Fibroblast of the aortic adventitia (primary cell): ENCODE measurements at regions not wholly inside any gene's neighbourhood (a gene's known extent, or its start where the extent isn't known, plus 50 kb on each side); places are given as distances from the start of the nearest gene placed in this dataset.
A peak's percentile ranks its signal among the peaks of the same experiment; 100 is the strongest.
"Not testable (repeated sequence)": the region's sequence is repeated elsewhere in the genome, so short reads cannot be mapped to it uniquely, and the experiment has no call there.

Experiments
- DNase-seq: peaks from one replicate; pipeline ENCODE4 v3.0.0-alpha.2; 2010; ENCODE audit warnings: low read depth
- H3K4me3 ChIP-seq: 2 replicates; pipeline ENCODE4 v1.5.1; 2011; ENCODE audit warnings: low read depth, mild to moderate bottlenecking, control low read depth, low read length, moderate library complexity
- TF ChIP-seq, protein P1 (sequence below): IDR thresholded peaks from 2 replicates; pipeline ENCODE4 v1.5.1; 2011; ENCODE audit warnings: mild to moderate bottlenecking, low read length, control low read depth, inconsistent platforms; ENCODE audit not compliant: insufficient read depth

DNA sequence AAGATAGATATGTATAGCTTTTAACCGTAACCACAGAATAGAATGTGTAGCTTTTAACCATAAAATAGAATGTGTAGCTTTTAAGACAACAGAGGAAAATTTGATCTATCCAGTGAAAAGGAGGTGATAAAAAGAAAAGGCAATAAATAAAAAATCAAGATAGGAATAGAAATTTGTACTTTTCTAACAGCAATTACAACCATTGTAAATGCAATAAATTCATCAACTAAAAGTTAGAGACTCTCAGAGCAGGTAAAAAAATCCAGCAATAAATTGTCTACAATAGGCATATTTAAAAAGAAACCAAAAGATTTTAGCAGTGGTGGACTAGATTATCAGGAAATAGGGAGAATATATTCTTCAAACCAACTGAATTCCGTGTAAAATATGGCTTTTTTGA, 63.8 kb upstream of the ABHD2 start:
- DNase-seq: no peak
- H3K4me3 ChIP-seq: no peak overlapping the region
- TF ChIP-seq, protein P1, sequence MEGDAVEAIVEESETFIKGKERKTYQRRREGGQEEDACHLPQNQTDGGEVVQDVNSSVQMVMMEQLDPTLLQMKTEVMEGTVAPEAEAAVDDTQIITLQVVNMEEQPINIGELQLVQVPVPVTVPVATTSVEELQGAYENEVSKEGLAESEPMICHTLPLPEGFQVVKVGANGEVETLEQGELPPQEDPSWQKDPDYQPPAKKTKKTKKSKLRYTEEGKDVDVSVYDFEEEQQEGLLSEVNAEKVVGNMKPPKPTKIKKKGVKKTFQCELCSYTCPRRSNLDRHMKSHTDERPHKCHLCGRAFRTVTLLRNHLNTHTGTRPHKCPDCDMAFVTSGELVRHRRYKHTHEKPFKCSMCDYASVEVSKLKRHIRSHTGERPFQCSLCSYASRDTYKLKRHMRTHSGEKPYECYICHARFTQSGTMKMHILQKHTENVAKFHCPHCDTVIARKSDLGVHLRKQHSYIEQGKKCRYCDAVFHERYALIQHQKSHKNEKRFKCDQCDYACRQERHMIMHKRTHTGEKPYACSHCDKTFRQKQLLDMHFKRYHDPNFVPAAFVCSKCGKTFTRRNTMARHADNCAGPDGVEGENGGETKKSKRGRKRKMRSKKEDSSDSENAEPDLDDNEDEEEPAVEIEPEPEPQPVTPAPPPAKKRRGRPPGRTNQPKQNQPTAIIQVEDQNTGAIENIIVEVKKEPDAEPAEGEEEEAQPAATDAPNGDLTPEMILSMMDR: no peak

DNA sequence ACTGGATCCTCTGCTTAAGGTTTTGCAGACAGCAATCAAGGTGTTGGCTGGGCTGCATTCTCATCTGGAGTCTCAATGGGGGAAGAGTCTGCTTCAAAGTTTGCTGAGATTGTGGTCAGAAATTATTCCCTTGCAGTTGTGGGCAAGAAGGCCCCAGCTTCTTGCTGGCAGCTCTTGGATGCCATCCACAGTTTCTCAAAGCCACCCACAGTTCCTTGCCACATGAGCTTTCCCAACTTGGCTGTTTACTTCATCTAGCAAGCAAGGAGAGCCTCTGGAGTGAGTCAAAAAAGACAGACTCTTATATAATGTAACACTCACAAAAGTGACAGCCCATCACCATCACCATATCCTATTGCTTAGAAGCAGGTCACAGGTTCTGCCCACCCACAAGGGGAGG, 62.1 kb upstream of the ABHD2 start:
- DNase-seq: no peak
- TF ChIP-seq, protein P1: no peak
- H3K4me3 ChIP-seq: no peak overlapping the region

DNA sequence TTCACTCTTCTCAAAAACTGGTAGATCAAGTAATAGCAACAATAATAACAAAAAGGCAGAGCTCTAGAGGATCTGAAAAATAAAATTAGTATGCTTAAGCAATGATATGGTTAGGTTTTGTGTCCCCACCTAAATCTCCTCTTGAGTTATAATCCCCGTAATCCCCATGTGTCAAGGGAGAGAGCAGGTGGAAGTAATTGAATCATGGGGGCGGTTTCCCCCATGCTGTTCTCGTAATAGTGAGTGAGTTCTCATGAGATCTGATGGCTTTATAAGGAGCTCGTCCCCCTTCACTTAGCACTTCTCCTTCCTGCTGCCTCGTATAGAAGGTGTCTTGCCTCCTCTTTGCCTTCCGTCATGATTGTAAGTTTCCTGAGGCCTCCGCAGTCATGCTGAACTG, 60.2 kb upstream of the ABHD2 start:
- TF ChIP-seq, protein P1: no peak
- no peak for DNase-seq
- no peak overlapping the region for H3K4me3 ChIP-seq

DNA sequence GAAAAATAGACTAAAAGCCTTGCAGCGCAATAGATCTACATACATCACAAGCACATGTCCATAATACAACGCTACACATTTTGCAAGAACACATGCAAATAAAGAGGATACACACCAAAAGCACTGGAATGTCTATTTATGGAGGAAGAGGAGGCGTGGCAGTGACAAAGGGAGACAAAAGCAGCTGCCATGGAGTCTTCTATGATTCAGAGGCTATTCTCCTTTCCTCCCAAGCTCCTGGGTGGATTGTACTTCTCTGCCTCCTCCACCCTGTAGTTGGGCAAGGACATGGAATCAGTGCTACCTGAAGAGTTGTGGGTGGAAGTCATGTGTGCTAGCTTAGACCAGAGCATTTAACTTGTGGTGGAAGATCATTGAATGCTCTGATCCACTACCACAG, 57.9 kb upstream of the ABHD2 start:
- H3K4me3 ChIP-seq: no peak overlapping the region
- DNase-seq: no peak
- TF ChIP-seq, protein P1: no peak

DNA sequence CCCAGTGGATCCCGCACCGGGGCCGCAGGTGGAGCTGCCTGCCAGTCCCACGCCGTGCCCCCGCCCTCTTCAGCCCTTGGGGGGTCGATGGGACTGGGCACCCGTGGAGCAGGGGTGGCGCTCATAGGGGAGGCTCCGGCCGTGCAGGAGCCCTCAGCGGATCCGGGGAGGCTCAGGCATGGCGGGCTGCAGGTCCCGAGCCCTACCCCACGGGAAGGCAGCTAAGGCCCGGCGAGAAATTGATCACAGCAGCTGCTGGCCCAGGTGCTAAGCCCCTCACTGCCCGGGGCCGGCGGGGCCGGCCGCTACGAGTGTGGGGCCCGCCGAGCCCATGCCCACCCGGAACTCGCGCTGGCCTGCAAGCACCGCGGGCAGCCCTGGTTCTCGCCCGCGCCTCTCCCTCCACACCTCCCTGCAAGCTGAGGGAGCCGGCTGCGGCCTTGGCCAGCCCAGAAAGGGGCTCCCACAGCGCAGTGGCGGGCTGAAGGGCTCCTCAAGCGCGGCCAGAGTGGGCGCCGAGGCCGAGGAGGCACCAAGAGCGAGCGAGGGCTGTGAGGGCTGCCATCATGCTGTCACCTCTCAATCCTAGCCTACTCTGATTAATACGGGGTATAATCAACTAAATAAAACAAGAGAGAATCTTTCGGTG, 56.5 kb upstream of the ABHD2 start:
- not testable (repeated sequence) for H3K4me3 ChIP-seq, DNase-seq

DNA sequence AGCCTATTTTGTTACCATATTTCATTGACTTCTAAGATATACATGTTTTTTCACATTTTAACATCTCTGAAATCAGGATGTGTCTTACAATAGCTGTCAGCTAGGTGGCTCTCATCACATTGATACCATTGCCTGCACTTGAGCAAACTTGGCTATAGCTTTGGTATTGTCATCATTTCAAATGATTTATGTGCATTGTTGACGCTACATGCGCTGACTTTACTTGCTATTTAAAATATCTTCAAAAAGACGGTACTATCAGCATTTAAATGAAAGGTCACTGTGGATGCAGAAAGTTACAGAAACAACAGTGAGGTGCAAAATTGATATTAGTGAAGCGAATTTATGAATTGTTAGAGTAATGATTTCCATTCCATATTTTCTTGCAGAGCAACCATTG, 54.0 kb upstream of the ABHD2 start:
- TF ChIP-seq, protein P1: peak; percentile 51
- peak; percentile 58 for DNase-seq
- H3K4me3 ChIP-seq: no peak overlapping the region

DNA sequence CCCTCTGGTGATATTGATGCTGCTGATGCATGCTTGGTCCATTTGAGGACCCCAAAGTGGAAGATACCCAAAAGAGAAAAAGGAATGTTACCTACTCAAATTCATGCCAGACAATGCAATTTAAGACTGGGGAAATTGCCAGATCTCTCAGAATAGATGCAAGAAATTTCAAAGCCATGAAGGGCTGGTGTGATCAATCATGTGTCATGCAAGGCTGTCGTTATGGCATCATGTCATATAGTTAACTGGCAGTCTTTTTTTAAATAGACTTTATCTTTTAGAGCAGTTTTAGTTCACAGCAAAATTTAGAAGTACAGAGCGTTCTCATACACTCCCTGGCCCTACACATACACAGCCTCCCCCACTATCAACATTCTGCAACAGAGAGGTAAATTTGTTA, 53.1 kb upstream of the ABHD2 start:
- no peak overlapping the region for H3K4me3 ChIP-seq
- TF ChIP-seq, protein P1: no peak
- no peak for DNase-seq
